ENCODE measurements at regions not wholly inside any gene's neighbourhood (a gene's known extent, or its start where the extent isn't known, plus 50 kb on each side); places are given as distances from the start of the nearest gene placed in this dataset.
"Not testable (repeated sequence)": the region's sequence is repeated elsewhere in the genome, so short reads cannot be mapped to it uniquely, and the experiment has no call there.

GRCh38 chr2:238510911-238511613 is 84.3 kb downstream of the ASB1 start:
- Histone ChIP-seq H3K36me3 (ENCODE audit: control insufficient read depth, insufficient read depth, low read length, severe bottlenecking) (no peaks in the 10 kb centered on the region), H3K4me1 (ENCODE audit: control insufficient read depth, insufficient read depth, low read length) (peaks cover 33% of the 10 kb centered on the region), H3K9me3 (ENCODE audit: control insufficient read depth, low read length) (no peaks in the 10 kb centered on the region), H3K27me3 (replicated peaks; ENCODE audit: control insufficient read depth, insufficient read depth, low read length) (no peaks in the 10 kb centered on the region), H3K4me3 (ENCODE audit: low read length) (no peak overlapping the region), H3K9ac (ENCODE audit: low read length) (no peak overlapping the region)
- DNase-seq (ENCODE audit: low read depth), result no peak

- no peak overlapping the region for H3K4me3 ChIP-seq (ENCODE audit: low read length)
- DNase-seq (ENCODE audit: low read depth), result no peak
- peaks cover 3% of the 10 kb centered on the region for H3K9me3 ChIP-seq (ENCODE audit: control insufficient read depth, low read length)
- H3K27me3 ChIP-seq (replicated peaks; ENCODE audit: control insufficient read depth, insufficient read depth, low read length), result no peaks in the 10 kb centered on the region
- no peak overlapping the region for H3K9ac ChIP-seq (ENCODE audit: low read length)
- peaks cover 34% of the 10 kb centered on the region for H3K4me1 ChIP-seq (ENCODE audit: control insufficient read depth, insufficient read depth, low read length)
- H3K36me3 ChIP-seq (ENCODE audit: control insufficient read depth, insufficient read depth, low read length, severe bottlenecking), result no peaks in the 10 kb centered on the region
Measured at GRCh38 chr2:238511614-238511950, 84.9 kb downstream of the ASB1 start.

GRCh38 chr2:238512247-238512867 is 85.6 kb downstream of the ASB1 start:
- H3K4me3 ChIP-seq (ENCODE audit: low read length), result no peak overlapping the region
- H3K36me3 ChIP-seq (ENCODE audit: control insufficient read depth, insufficient read depth, low read length, severe bottlenecking), result no peaks in the 10 kb centered on the region
- H3K9ac ChIP-seq (ENCODE audit: low read length), result no peak overlapping the region
- peaks cover 34% of the 10 kb centered on the region for H3K4me1 ChIP-seq (ENCODE audit: control insufficient read depth, insufficient read depth, low read length)
- DNase-seq (ENCODE audit: low read depth), result no peak
- peaks cover 10% of the 10 kb centered on the region for H3K9me3 ChIP-seq (ENCODE audit: control insufficient read depth, low read length)
- no peaks in the 10 kb centered on the region for H3K27me3 ChIP-seq (replicated peaks; ENCODE audit: control insufficient read depth, insufficient read depth, low read length)

GRCh38 chr2:238513346-238513745 is 86.6 kb downstream of the ASB1 start:
- no peak overlapping the region for H3K9ac ChIP-seq (ENCODE audit: low read length)
- H3K9me3 ChIP-seq (ENCODE audit: control insufficient read depth, low read length), result peaks cover 17% of the 10 kb centered on the region
- DNase-seq (ENCODE audit: low read depth), result peak; percentile 71
- H3K4me1 ChIP-seq (ENCODE audit: control insufficient read depth, insufficient read depth, low read length), result peaks cover 39% of the 10 kb centered on the region
- no peaks in the 10 kb centered on the region for H3K27me3 ChIP-seq (replicated peaks; ENCODE audit: control insufficient read depth, insufficient read depth, low read length)
- no peak overlapping the region for H3K4me3 ChIP-seq (ENCODE audit: low read length)
- no peaks in the 10 kb centered on the region for H3K36me3 ChIP-seq (ENCODE audit: control insufficient read depth, insufficient read depth, low read length, severe bottlenecking)

- DNase-seq (ENCODE audit: low read depth), result not testable (repeated sequence)
- H3K9me3 ChIP-seq (ENCODE audit: control insufficient read depth, low read length), result peaks cover 17% of the 10 kb centered on the region
Measured at GRCh38 chr2:238514024-238514423, 87.3 kb downstream of the ASB1 start.

GRCh38 chr2:238515377-238515776 is 88.7 kb downstream of the ASB1 start:
- no peak for DNase-seq (ENCODE audit: low read depth)
- Histone ChIP-seq H3K9me3 (ENCODE audit: control insufficient read depth, low read length) (peaks cover 17% of the 10 kb centered on the region), H3K36me3 (ENCODE audit: control insufficient read depth, insufficient read depth, low read length, severe bottlenecking) (no peaks in the 10 kb centered on the region), H3K4me3 (ENCODE audit: low read length) (no peak overlapping the region), H3K27me3 (replicated peaks; ENCODE audit: control insufficient read depth, insufficient read depth, low read length) (no peaks in the 10 kb centered on the region), H3K4me1 (ENCODE audit: control insufficient read depth, insufficient read depth, low read length) (peaks cover 37% of the 10 kb centered on the region), H3K9ac (ENCODE audit: low read length) (no peak overlapping the region)

More at GRCh38 chr2:238514024-238514423, 87.3 kb downstream of the ASB1 start:
- H3K4me1 ChIP-seq (ENCODE audit: control insufficient read depth, insufficient read depth, low read length), result peaks cover 43% of the 10 kb centered on the region
- not testable (repeated sequence) for H3K27me3 ChIP-seq (replicated peaks; ENCODE audit: control insufficient read depth, insufficient read depth, low read length); H3K4me3 ChIP-seq (ENCODE audit: low read length); H3K36me3 ChIP-seq (ENCODE audit: control insufficient read depth, insufficient read depth, low read length, severe bottlenecking); H3K9ac ChIP-seq (ENCODE audit: low read length)

GRCh38 chr2:238517209-238517608 is 90.5 kb downstream of the ASB1 start:
- H3K4me1 ChIP-seq (ENCODE audit: control insufficient read depth, insufficient read depth, low read length), result peaks cover 37% of the 10 kb centered on the region
- H3K27me3 ChIP-seq (replicated peaks; ENCODE audit: control insufficient read depth, insufficient read depth, low read length), result no peaks in the 10 kb centered on the region
- peaks cover 17% of the 10 kb centered on the region for H3K9me3 ChIP-seq (ENCODE audit: control insufficient read depth, low read length)
- no peak for DNase-seq (ENCODE audit: low read depth)
- H3K36me3 ChIP-seq (ENCODE audit: control insufficient read depth, insufficient read depth, low read length, severe bottlenecking), result no peaks in the 10 kb centered on the region
- no peak overlapping the region for H3K9ac ChIP-seq (ENCODE audit: low read length)
- no peak overlapping the region for H3K4me3 ChIP-seq (ENCODE audit: low read length)

- Histone ChIP-seq H3K36me3 (ENCODE audit: control insufficient read depth, insufficient read depth, low read length, severe bottlenecking) (no peaks in the 10 kb centered on the region), H3K9me3 (ENCODE audit: control insufficient read depth, low read length) (peaks cover 17% of the 10 kb centered on the region), H3K9ac (ENCODE audit: low read length) (peak overlapping the region; percentile 45), H3K4me1 (ENCODE audit: control insufficient read depth, insufficient read depth, low read length) (peaks cover 35% of the 10 kb centered on the region), H3K27me3 (replicated peaks; ENCODE audit: control insufficient read depth, insufficient read depth, low read length) (no peaks in the 10 kb centered on the region), H3K4me3 (ENCODE audit: low read length) (peak overlapping the region; percentile 39)
- DNase-seq (ENCODE audit: low read depth), result peak; percentile 87
Measured at GRCh38 chr2:238518172-238518820, 91.6 kb downstream of the ASB1 start.

- Histone ChIP-seq H3K4me1 (ENCODE audit: control insufficient read depth, insufficient read depth, low read length) (peaks cover 36% of the 10 kb centered on the region), H3K4me3 (ENCODE audit: low read length) (peak overlapping the region; percentile 39), H3K36me3 (ENCODE audit: control insufficient read depth, insufficient read depth, low read length, severe bottlenecking) (no peaks in the 10 kb centered on the region), H3K27me3 (replicated peaks; ENCODE audit: control insufficient read depth, insufficient read depth, low read length) (no peaks in the 10 kb centered on the region), H3K9ac (ENCODE audit: low read length) (peak overlapping the region; percentile 45), H3K9me3 (ENCODE audit: control insufficient read depth, low read length) (peaks cover 17% of the 10 kb centered on the region)
- no peak for DNase-seq (ENCODE audit: low read depth)
Measured at GRCh38 chr2:238518821-238519186, 92.1 kb downstream of the ASB1 start.

- H3K4me1 ChIP-seq (ENCODE audit: control insufficient read depth, insufficient read depth, low read length), result peaks cover 27% of the 10 kb centered on the region
Measured at GRCh38 chr2:238520359-238520886, 93.7 kb downstream of the ASB1 start.

GRCh38 chr2:238521002-238521401 is 94.3 kb downstream of the ASB1 start:
- no peaks in the 10 kb centered on the region for H3K36me3 ChIP-seq (ENCODE audit: control insufficient read depth, insufficient read depth, low read length, severe bottlenecking)
- peaks cover 22% of the 10 kb centered on the region for H3K4me1 ChIP-seq (ENCODE audit: control insufficient read depth, insufficient read depth, low read length)
- no peak overlapping the region for H3K4me3 ChIP-seq (ENCODE audit: low read length)
- no peak overlapping the region for H3K9ac ChIP-seq (ENCODE audit: low read length)
- peaks cover 17% of the 10 kb centered on the region for H3K9me3 ChIP-seq (ENCODE audit: control insufficient read depth, low read length)
- H3K27me3 ChIP-seq (replicated peaks; ENCODE audit: control insufficient read depth, insufficient read depth, low read length), result no peaks in the 10 kb centered on the region
- DNase-seq (ENCODE audit: low read depth), result no peak

More at GRCh38 chr2:238520359-238520886, 93.7 kb downstream of the ASB1 start:
- Histone ChIP-seq H3K9me3 (ENCODE audit: control insufficient read depth, low read length) (peaks cover 17% of the 10 kb centered on the region), H3K9ac (ENCODE audit: low read length) (no peak overlapping the region), H3K4me3 (ENCODE audit: low read length) (no peak overlapping the region), H3K36me3 (ENCODE audit: control insufficient read depth, insufficient read depth, low read length, severe bottlenecking) (no peaks in the 10 kb centered on the region), H3K27me3 (replicated peaks; ENCODE audit: control insufficient read depth, insufficient read depth, low read length) (no peaks in the 10 kb centered on the region)
- no peak for DNase-seq (ENCODE audit: low read depth)

All from adipocyte (in vitro differentiated cells).